ENCODE measurements at regions not wholly inside any gene's neighbourhood (a gene's known extent, or its start where the extent isn't known, plus 50 kb on each side); places are given as distances from the start of the nearest gene placed in this dataset.

GRCh38 chr11:57098191-57098590 lies 83.6 kb upstream of the LRRC55 start:
- TF ChIP-seq CTCF (IDR thresholded peaks at IDR 0.05; ENCODE audit: low read length) = no peak
- TF ChIP-seq EZH2 (optimal IDR thresholded peaks at IDR 0.05; ENCODE audit: low read depth, low read length) = no peak

Data from MM.1S (cell line).